Fibroblast of skin of back (primary cell): ENCODE measurements at regions not wholly inside any gene's neighbourhood (a gene's known extent, or its start where the extent isn't known, plus 50 kb on each side); places are given as distances from the start of the nearest gene placed in this dataset.

Source experiments
- DNase-seq: peaks from one replicate; pipeline ENCODE4 v3.0.0-alpha.2; 2013

DNA sequence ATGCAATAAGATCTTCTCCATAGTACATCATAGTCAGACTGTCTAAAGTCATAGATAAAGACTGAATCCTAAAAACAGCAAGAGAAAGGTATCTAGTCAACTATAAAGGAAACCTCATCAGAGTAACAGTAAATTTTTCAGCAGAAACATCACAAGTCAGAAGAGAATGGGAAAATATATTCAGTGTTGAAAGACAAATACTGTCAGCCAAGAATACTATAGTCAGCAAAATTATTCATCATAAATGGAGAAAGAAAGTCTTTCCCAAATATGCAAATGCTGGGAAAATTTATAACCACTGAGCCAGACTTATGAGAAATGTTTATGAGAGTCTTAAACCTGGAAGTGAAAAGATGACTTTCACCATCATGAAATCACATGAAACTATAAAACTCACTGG lies 136.7 kb downstream of the KDR start:
- no peak for DNase-seq

DNA sequence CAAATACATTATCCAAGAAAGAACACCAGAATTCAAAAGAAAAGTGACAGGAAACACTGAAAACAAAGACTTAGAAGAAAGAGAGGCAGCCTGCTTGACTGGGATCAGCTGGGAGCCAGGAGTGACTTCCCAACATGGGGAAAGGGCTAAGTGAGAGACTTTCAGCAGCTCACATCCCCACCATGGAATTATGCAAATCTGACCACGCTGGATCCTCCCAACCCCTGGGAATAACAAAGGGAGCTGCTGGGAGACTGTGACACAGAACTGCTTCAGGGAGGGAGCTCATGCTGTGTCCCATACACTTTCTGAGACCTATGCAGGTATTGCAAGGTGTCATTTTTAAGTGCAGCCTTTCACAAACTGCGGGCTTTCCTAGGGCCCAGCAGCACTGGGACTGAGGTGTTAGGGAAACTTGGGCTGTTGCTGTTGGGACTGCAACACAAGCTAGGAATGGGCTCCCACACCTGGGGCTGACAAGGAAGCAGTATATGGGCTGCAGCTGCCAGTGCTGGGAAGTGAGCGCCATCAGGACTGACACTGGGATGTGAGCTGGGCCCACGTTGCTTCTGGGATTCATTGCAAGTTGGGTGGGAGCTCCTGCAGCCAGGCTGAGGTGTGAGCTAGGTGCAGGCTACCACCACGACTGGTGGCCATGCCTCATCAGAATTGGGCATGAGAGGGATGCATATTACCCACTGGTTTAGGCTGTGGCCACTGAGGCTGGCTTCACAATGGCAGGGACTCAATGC lies 139.1 kb downstream of the KDR start:
- no peak for DNase-seq

DNA sequence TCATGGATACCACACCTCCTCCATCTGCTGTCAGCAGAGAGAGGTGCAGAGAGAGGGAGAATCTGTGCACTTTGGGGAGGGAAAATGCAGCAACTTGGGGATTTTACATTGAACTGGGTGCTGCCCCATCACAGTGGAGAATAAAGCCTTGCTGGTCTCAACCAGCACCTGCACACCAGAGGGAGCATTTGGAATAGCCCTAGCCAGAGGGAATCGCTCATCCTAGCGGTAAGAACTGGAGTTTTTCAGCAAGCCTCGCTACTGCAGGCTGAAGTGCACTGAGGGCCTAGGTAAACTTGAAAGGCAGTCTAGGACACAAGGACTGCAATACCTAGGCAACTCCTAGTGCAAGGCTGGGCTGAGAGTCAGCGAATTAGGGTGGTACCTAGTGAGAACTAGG lies 148.7 kb downstream of the KDR start:
- DNase-seq = no peak

DNA sequence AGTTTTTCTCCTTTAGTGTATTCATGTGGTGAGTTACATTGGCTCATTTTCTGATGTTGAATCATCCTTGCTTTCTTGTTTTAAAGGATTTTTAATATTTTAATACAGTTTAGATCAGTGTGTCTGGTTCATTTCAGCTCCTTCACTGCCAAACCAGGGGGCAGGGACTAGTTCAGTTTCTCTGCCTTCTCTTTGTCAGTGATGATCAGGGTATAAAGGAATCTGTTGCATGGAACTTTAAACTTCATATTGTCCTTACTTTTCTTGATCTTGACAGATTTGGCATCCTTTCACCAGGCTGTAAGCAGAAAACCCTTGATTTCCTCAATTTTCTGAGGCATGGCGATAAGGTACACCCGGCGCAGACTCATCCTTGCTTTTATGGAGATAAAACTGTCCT lies 149.4 kb downstream of the KDR start:
- no peak for DNase-seq

DNA sequence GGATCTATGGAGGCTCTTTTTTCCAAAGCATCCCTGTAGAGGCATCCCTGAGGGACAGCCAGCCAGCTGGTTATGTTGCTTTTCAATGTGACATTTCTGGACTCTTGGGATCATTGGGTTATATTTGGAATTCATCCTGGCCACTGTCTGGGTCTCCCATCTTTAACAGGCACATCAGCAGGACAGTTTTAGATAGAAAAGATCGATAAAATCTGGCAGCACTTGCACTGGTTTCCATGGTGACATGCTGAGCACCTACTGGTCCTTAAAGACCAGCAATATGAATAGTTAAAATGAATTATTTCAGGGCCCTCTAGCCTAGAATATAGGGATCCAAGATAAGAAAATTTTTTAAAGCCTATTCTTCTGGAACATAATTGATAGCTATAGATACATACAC lies 151.6 kb downstream of the KDR start:
- DNase-seq = no peak

DNA sequence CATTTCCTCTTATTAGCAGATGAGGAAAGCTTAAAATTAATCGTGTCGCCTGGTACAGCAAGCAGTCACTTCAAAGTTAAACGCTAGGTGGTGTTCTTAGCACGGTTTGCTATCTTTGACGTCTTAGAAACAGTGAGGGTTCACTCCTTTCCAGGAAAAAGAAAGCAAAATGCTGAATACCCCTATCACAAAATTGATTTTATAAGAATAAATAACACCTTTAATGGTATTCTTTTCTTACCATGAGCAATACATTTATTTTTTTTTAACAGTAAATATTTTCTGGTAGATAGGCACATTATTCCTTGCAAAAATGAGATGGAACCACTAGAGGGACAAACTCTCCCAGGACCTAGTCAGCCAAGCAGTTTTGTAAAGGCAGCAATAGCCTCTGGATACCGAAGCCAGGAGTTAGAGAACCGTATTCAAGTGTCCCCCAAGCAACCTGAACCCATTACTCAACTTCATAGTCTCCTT lies 153.9 kb downstream of the KDR start:
- DNase-seq = peak; percentile 59

DNA sequence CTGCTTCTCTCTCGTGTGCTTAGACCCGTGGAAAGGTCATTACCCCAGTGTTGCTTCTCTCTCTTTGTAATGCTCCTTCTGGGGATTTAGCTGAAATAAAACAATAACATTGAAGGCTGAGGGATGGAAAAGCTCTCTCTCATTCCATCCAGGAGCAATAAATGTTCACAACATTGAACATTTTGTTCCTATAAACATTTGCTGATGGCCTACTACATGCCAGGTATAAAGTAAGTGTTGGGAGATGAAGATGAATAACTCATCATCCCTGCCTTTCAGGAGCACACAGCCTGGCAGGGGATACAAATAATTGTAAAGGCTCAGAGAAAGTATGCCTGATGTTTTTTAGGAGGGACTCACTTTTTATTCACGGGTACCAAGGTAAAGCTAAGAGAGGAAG lies 158.1 kb downstream of the KDR start:
- no peak for DNase-seq

DNA sequence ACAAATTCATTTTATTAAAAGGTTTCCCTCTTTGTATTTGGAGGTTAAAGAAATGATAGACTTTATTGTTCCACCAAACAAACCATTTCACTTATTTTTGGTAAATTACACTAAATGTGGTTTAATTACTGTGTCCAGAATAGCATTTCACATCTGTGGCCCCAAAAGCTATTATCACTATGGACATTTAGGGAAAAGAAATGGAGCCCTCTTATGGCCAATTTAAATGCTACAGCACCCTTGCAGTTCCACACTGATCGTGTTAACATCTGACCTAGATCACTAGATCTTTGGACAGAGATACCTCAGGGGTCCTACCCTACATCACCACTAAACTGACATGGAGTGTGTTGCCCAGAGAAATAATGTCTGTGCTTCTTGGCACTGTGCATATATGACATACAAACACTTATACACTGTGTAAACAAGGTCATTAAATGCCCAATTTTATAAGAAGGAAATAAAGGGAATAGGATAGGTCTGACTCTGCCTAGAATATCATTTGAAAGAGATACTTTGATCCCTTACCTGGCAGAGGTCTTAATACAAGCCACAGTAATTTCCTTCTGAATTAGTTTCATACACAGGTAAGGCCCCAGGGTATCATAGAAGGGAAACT lies 163.9 kb downstream of the KDR start:
- peak; percentile 62 for DNase-seq

DNA sequence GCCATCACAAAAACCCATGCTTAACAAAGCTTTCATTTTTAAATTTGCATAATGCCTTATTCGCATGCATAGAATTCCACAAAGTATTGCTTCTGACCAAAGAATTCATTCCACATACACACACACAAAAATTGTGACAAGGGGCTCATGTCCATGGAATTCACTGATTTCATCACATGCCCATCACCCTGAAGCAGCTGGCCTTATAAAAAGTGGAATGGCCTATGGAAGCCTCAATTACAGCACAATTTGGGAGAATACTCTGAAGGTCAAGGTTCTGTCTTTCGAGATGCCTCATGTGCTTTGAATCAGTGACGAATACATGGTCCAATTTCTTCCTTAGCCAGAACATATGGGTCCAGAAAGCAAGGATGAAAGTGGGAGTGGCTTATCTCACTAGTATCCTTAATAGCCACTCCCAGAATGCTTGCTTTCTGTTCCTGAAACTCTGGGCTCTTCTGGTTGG lies 165.7 kb downstream of the KDR start:
- peak; percentile 95 for DNase-seq

DNA sequence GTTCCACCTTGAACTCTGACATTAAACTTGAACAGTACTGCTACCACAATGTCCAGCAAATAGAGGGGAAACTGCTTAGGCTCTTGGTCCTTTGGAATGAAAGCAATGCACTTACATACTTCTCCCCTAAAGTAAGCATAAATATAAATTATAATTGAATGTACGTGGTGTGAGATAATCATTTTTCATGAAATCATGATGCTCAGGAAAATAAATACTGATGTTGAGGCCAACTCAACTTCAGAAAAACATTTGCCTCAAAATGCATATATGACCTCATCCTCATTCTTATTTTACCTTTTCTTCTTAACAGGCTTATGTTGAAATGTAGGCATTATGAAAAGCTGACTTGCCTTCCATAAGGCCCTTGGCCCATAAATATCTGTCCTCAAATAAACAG lies 166.3 kb downstream of the KDR start:
- DNase-seq = peak; percentile 51

DNA sequence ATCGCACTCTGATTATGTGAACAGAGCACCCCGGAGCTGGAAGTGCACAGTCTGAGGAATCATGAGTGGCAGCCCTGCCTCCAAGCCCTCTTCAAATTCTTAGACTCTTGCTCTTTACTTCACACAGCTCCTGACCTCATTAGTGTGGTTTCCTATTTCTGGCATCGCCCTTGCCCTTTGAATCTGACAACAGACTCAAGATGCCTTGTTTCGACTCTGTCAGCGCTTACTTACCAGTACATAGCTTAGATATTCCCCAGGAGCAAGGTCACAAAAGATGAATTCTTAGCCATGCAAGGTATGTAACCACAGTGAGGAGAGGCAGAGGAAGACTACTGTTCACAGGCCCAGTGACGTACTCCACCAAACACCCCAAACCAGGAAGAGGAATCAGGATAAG lies 167.2 kb downstream of the KDR start:
- peak; percentile 40 for DNase-seq

DNA sequence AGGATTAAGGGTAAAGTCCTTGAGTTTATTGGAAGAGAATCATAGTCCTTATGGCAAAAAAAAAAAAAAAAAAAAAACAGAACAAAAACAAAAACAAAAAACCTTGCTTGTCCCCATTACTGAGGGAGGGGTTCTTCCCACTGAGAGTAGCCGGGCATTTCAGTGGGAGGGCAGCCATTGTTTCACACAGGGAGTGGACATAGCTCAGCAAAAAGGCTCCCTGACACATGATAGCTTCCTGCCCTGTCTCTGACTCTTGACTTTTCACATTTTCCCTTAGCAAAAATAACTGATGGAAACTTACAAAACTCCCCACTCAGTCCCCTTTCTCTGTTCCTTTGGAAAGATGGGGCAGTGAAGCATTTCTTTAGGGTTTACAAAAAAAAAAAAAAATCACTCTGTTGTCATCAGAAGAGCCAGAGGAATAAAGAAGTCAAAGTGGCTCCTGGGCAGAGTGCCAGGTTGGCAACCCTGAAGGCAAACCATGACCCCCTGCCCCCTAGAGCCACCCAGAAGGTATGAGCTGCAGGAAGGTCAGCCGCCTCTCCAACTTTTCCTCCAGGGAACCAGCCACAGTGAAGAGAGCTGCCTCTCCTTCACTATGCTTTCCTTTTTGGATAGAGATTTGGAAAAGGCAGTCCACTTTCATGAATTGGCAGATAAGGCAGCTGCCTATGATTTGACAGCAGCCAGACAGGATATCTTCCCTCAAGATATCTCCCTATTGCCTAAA lies 170.6 kb downstream of the KDR start:
- DNase-seq = no peak

DNA sequence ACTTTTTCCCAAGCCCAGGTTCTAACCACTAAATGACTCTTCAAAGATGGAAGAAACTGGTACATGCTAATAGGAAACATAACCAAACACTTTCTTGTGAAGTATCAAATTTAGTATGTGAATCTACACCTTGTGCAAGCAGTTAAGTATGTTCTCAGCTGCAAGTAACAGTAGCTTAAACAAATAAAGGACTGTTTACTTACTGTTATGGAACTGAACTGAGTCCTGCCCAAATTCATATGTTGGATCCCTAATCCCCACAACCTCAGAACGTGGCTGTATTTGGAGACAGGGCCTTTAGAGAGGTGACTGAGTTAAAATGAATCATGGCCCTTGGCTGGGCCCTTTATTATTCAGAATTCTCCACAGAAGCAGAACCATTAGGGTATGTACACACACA lies 178.7 kb downstream of the KDR start:
- peak; percentile 18 for DNase-seq

DNA sequence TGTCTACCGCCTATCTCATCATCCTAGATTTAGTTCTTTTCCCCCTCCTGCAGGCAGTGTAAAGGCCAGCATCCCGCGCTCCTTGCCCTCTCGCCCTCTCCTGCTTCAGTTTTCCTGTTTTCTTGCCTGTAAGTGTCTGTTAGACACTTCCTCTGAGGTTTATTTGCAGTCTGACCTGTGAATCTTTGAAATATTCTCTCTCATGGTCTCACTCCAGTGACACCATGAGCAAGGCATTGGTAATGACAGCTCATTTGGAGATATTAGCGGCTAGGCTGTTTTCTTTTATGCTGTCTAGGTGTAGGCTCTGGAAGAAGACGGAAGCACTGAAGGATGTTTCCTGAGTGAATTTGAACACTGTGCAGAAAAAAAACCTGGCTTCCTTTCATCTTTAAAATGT lies 179.6 kb downstream of the KDR start:
- DNase-seq = peak; percentile 15

DNA sequence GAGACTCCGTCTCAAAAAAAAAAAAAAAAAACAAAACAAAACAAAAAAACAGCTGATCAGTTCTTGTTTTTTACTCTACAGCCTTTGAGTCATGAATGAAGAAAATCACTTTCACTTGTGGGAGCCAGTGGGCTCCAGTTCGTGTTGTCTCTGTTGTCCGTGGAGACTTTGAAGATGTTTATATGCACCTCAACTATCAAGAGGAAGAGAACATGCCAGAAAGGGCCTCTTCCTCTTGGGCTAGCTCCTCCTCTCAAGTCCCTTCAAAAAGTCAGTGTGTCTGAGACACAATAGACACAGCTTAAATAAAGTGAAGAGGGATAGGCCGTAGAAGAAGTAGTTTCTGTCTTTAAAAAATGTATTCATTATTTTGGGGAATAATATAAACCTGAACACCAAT lies 182.7 kb downstream of the KDR start:
- DNase-seq = no peak

DNA sequence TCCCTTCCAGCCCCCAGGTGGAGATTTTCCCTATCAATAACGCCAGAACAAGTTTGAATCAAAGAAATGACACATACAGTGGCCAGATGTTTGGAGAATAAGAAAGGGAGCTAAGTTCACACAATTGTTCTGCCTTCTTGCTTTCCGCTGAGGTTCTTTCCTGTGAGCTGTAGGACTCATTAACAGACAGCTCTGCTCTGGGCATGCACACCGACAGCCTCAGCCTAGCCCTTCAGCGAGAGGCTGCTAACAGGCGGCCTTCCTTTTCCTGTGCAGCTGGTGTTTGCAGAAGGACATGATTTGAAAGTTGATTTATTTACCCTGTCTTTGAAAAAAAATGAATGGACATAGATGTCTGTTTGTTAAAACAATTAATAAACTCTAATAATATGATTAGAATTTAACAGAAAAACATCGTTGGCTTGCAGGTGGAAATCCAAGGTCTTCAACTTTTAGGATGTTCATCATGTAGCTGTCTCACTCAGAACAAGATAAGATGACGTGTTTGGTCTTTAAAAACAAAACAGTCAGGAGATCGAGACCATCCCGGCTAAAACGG lies 183.3 kb downstream of the KDR start:
- DNase-seq = no peak

DNA sequence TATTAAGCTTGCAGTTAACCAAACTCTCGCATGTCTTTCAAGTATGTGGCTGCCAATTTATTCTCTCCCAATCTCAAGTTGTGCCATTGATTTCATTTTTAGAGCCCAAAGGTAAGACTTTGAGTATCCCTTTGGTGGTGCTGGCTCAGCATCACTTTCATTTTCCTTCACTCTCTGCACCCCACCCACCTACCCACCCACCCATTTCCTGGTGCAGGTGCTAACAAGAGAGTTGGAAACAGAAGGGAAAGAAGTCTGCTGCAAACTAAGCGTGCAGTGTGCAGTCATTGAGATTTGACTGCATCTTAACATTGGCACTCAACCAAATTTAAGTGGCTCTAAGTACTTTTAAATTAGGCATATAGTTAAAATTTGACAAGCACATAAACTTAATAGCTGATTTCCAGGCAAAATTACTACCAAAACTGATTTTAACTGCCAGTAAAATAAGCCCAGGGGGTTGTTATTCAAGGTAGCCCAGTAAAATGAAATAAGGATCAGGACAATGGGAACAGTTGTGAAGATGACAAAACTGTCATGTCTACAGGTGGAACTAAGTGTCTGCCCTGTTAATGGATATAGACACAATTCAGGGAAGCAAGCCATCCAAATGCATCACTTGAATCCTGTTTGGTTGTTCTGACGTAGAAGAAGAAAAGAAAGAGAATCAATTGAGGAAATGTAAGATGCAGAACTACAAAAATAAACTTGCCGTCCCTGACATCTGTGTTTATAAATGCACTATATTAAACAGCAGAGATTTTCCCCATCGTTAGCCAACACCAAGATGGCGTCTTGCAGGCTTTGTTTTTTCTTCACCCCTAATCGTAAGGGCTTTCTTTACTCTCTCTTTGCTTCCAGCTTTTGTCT lies 184.2 kb downstream of the KDR start:
- no peak for DNase-seq

DNA sequence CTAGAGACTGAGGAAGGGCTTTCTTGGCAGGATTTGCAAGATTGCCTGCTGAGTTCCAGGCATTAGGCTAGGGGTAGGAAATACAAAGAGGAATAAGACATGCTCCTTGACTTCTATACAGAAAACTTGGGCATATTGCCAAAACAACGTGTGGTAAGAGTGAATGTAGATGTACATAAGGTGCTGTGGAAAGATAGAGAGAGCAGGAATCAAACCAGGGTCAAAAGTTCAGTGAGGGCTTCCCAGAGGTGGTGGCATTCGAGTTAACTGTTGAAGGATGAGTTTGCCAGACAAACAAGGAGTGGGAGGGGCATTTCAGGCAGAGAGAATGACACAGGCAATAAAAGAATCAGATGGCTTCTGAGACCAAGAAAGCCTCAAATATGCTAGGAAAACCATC lies 187.9 kb downstream of the KDR start:
- no peak for DNase-seq

DNA sequence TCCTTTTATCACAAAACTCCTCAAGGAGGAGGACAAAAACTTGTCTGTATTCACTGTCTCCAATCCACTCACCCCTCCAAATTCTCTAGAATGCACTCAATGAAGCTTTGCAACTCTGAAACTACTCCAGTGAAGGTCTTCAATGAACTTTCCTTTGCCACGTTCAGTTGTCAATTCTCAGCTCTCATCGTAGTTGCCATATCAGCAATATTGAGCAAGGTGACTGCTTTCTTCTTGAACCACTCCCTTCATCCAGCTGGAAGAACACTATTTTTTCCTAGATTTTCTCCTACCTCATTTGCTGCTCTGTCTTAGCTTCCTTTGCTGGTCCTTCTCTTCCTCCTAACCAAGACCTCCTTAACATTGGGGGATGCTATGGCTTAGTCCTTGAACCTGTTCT lies 191.8 kb downstream of the KDR start:
- DNase-seq = no peak

DNA sequence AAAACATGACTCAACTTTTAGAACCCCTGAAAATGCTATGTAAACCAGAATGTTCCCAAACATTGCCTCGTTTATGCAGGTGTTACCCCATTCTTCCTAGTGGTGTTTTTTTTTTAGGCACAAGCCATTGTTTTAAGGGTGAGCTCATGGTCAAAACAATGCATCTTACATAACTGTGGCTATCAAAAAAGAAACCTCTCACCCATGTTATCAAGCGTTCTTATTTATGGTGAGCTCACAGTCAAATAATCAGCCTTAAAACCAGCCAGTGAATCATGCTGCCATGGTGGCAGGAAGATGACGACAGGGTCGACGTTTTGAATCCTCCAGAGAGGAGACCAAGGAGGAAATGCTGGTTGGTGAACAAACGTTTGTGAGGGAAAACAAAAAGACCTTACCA lies 195.2 kb downstream of the KDR start:
- peak; percentile 81 for DNase-seq

DNA sequence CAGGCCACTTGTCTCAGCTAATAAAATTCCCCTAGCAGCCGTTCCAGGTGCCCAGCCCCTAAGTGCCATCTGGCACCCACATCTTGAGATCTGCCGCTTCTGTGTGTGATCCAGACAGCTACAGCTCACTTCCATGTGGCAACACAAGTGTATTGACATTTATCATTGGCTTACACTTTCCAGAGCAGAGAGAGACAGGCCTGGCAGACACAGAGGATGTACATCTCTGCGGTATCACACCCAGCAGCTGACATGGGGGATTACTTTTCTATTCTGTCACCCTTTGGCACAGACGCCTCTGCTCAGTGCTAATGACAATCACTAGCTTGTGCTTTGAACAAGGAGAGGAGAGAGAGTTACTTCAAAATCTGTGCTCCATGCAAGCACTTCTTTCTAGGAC lies 195.9 kb downstream of the KDR start:
- DNase-seq = no peak

DNA sequence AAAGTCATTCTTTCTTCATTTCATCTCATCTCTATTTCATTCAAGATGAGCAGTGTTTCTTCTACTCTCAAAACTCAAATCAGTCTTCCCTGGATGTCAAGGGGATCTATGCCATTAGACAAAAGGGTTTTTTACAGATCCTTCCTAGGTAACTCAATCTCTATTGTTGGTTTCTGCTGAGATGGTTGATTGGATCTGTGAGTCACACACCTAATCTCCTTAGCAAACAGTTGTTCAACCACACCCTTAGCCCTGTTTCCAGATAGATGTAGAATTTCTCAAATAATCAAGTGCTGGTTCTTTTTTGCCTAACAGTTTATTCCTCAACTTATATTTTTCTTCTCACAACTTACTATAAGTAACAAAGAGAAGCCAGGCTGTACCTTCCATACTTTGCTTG lies 200.5 kb downstream of the KDR start:
- DNase-seq = no peak
